Spleen (tissue), 7 donors: ENCODE measurements at regions not wholly inside any gene's neighbourhood (a gene's known extent, or its start where the extent isn't known, plus 50 kb on each side); places are given as distances from the start of the nearest gene placed in this dataset.

Source experiments
- POLR2A ChIP-seq, 3 donors: fragments of 450-650 bp; IDR thresholded peaks; one replicate each; pipeline ENCODE4 v1.5.1; 2017; ENCODE audit warnings: antibody characterized with exemption in 3 of 3, mild to moderate bottlenecking in 1 of 3
- TF ChIP-seq, protein P1 (sequence below), 11 experiments: fragments of 200-600 bp in 7 of 11; fragments of 450-650 bp in 4 of 11; sonication (generic) in 4 of 11; IDR thresholded peaks in 8 of 11; conservative IDR thresholded peaks in 3 of 11; 1 replicate in 7 of 11; 2 replicates in 4 of 11; pipeline versions ENCODE4 v1.4.0 to v1.8.0; 2016 to 2021; ENCODE audit warnings: antibody characterized with exemption in 11 of 11, inconsistent platforms in 4 of 11, mild to moderate bottlenecking in 1 of 11
- donor health status: DM: no; HTN: no; CAD: no; lungs with moderate emphysema.
- donor health status: DM: no; HTN: no; CAD: no.
- donor health status: DM: no; HTN: no; CAD: no.

GRCh38 chr2:163459986-163460385 lies 275.8 kb downstream of the FIGN start:
- TF ChIP-seq, protein P1, sequence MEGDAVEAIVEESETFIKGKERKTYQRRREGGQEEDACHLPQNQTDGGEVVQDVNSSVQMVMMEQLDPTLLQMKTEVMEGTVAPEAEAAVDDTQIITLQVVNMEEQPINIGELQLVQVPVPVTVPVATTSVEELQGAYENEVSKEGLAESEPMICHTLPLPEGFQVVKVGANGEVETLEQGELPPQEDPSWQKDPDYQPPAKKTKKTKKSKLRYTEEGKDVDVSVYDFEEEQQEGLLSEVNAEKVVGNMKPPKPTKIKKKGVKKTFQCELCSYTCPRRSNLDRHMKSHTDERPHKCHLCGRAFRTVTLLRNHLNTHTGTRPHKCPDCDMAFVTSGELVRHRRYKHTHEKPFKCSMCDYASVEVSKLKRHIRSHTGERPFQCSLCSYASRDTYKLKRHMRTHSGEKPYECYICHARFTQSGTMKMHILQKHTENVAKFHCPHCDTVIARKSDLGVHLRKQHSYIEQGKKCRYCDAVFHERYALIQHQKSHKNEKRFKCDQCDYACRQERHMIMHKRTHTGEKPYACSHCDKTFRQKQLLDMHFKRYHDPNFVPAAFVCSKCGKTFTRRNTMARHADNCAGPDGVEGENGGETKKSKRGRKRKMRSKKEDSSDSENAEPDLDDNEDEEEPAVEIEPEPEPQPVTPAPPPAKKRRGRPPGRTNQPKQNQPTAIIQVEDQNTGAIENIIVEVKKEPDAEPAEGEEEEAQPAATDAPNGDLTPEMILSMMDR (IDR thresholded peaks at IDR 0.05 in 8 of 11, conservative IDR thresholded peaks at IDR 0.05 in 3 of 11): no peak
- no peak for TF ChIP-seq POLR2A (IDR thresholded peaks at IDR 0.05)
